NCI-H524 (cell line): ENCODE measurements at regions not wholly inside any gene's neighbourhood (a gene's known extent, or its start where the extent isn't known, plus 50 kb on each side); places are given as distances from the start of the nearest gene placed in this dataset.
"Not testable (repeated sequence)": the region's sequence is repeated elsewhere in the genome, so short reads cannot be mapped to it uniquely, and the experiment has no call there.

ENCODE experiments used
- DNase-seq, 2 experiments: peaks; one replicate each; lab custom pipeline; 2025; lab: John Stamatoyannopoulos, UW

DNA sequence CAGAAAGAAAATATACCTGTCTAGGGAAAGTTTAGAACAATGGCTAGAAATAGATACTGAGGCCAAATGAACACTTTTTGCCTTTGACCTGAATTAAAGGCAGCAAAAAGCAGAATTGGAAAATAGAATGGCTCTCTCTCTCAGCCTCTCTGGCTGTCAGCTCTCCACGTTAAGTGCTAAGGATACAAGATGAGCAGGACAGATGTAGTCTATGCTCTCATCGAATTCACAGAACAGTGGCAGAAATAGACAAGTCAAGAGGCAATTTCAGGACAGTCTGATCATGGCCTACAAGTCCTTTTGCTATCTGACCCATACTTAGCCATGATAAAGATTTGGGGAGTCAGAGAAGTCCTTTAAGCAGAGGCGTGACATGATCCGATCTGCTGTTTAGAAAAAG, 120.2 kb upstream of the CREB1 start:
- DNase-seq: peak in 1 of 2 experiments; percentile 17

DNA sequence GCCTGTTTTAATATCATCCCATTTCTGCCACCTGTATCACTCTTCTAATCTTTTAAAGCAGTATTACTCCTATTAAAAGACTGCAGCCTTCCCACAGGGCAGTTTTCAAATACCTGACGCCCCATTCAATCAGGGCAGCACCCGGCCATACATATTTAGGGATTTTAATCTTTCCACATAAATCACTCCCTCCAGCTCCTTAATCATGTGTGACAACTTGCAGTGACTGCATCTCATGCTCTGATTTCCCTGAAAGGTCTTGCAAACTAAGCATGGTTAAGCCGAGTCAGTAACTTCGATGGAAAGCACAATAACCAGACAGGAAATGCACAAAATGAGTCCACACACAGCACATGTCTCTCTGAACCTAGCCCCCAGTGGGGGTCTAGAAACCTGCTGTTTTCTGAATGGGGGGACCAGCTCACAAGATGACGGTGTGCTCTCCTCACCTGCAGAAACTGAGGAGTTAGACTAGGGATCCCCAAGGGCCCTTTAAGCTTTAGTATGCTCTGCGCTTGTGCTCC, 116.9 kb upstream of the CREB1 start:
- DNase-seq: no peak

DNA sequence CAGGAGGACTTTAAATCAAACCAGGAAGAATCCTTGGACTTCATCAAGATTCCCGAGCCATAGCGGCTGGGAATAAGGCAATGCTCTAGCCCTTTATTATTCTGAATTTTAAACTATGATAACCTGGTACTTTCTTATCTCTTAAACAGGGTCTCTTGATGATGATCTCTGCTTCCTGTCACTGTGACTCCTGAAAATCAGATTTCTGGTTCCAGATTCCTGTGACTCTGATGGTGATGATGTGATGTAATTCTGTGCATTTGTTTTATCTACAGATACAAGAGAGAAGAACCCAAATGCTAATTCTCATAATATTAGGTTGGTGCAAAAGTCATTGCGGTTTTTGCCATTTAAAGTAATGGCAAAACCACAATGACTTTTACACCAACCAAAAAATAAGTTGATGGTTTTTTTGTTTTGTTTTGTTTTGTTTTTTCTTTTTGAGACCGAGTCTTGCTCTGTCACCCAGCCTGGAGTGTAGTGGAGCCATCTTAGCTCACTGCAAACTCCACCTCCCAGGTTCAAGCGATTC, 116.3 kb upstream of the CREB1 start:
- DNase-seq: no peak

DNA sequence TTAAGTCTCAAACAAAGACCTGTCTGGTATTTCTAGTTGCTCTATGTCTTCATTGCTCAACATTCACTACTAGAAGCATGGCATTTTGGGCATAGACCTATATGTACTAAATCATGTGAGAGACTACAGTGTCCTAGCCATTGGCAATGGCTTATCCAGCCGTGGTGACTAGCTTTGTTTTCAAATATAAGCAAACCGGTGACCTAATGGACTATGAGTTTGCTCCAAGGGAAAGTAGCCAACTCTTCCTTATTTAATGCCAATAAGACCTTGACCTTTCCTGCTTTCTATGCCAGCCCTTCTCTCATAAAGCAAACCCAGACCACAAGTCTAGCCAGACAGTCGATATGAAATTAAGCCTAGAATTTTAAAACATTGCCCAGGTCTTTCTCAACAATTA, 113.7 kb upstream of the CREB1 start:
- no peak for DNase-seq

DNA sequence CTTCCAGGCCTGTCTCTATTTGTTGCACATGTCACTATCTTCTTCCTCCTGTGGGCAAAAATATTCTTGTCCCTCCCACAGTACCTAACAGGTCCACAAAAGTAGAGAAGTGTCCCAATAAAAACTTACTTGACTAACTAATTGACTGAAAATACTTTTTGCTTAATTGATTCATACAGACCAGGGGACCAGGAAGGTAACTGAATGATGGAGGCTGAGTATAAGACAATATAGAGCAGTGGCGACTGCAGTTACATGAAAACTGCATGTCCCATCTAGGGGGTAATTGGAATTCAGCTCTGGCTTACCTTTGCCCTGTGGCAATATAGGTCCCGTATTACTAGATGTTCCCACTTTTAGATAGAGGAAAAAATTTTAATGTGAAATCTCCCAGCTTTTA, 112.9 kb upstream of the CREB1 start:
- DNase-seq: no peak

DNA sequence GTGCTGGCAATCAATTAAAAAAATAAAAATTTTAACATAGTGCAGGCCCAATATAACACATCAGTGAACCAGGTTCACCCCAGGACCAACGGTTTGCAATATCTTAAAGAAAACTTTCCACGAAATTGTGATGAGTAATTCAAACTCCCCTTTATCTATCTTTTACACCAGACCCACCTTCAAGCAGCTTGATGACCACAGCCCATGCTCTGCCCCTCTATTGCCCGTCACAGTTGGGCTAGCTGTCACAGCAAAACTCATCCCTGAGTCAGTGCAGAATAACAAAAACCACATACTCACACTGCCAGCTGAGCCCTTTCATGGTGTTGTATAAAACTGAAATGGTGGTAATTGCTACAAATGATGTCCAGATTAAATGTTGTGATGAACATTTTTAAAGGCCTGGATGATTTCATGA, 112.5 kb upstream of the CREB1 start:
- DNase-seq: no peak

DNA sequence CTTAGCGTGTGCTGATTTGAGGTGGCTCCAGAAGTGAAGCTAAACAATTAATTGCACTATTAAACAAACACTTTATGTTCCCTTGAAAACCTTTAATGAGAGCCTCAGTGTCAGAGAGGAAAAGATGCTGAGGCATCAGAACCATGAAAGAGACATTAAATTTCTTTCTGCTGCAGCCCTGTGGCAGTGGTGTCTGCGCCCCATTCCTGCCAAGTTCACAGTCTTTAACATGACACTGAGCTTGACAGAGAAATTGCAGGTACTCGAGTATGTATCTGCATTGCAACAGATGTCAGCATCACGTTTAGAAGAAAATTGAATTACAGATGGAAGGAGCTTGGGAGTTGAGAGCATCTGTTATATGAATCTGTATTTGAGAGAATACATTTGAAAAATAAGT, 111.3 kb upstream of the CREB1 start:
- peak; percentile 21 to 81 for DNase-seq

DNA sequence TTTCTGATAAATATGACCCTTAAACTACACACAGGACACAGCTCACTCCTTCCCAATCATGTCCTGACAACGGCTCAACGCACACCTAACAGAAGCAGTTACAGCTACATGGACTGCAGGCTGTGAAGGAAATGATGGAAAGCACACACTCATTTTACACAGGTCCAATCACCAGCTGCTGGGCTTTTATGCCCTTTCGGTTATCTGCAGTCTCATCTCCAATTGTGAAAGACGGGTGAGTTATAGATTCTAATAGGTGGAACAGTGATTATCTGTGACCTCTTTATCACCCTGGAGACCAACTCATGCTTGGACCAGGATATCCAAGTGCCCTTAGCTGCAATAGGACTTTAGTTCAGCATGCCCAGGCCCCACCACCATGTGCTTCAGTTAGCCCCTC, 110.4 kb upstream of the CREB1 start:
- DNase-seq: no peak

DNA sequence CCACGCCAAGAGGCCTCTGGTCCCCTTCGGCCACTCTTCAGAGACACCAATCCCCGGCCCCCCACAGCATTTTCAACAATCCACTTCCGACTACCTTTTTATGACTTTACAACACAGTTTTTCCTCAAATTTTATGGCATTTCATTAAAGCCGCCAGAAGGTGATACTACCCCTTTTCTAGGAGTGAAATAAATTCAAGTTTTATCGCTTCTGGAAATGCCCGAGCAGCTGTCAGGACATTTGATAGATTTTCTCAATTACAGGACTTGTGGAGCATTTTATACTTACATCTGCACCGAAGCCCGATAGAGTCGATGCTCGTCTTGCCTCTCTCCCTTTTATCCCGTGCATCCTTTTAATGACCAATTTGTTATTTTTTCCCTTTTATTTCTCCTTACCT, 108.1 kb upstream of the CREB1 start:
- DNase-seq: no peak

DNA sequence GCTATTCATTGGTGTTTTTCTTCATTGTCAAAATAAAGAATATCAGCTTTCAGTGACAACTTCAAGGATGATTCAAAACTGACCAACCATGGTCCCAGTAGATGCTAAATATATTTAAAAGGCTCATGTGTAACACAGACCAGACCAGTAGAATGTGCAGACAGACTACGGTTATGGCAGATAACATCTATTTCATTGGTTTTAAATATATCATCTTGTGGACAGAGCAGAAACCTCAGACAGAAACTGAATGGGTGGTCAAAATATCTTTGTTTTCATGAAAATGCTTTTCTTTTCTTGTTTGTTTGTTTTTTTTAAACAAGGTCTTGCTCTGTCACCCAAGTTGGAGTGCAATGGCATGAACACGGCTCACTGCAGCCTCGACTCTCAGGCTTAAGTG, 107.4 kb upstream of the CREB1 start:
- DNase-seq: no peak

DNA sequence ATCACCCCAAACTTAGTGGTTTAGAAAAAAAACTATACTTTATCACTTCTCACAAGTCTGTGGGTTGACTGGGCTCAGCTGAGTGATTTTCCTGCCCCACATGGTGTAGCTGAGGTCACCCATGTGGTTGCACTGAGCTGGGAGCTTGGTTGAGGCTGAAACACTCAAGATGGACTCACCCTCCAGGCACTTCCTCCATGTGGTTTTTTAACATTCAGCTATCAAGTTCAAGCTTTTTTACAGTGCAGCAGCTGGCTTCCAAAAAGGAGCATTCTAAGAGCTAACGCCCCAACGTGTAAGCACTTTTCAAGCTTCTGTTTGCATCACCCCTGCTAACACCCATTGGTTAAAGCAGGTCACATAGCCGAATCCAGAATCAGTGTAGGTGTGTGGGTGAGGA, 105.9 kb upstream of the CREB1 start:
- peak in 1 of 2 experiments; percentile 30 for DNase-seq

DNA sequence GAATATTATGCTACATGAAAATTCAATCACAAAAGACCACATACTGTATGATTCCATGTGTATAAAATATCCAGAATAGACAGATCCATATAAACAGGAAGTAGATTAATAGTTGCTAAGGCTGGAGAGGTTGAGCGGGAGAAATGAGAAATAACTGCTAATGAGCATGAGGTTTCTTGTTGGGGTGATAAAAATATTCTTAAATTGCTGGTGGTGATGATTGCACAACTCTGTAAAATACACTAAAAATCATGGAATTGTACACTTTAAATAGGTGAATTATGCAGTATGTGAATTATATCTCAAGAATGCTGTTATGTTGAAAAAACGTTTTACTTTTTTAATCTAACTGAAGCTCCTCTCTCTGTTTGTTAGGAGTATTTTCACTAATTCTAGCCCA, 101.8 kb upstream of the CREB1 start:
- no peak for DNase-seq

DNA sequence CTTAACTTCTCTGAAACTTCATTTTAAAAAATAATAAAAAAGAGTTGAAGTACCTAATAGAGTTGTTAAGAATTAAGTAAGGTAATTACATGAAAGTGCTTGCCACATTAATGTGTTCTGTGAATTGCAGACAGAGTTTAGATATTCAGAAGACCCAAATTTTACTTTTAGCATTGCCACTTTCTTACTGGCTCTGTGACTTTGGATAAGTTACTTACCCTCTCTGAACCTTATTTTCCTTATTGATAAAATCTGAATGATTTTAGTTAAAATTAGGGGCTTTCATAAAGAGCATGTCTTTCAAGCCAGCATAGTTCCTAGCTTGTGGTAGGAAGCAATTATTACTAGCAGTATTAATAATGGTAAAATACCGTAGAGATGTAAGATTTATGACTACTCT, 101.2 kb upstream of the CREB1 start:
- DNase-seq: no peak

DNA sequence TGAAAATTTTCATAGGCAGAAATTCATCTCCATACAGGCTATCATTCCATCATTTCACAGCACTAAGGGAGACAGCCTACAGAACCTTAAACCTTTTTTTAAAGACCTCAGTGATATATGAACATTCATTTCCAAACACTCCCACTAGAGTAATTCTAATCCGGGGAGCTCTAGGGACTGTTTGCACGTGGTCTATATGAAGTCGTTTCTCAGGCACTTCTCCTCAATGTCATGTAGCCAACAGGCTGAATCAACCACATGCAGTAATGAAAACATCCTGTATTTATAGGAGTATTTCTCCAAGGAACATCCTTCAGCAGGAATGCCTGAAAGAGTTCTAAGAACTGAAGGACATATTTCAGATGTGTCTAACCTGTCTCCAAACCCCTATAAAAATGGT, 97.3 kb upstream of the CREB1 start:
- DNase-seq: no peak

DNA sequence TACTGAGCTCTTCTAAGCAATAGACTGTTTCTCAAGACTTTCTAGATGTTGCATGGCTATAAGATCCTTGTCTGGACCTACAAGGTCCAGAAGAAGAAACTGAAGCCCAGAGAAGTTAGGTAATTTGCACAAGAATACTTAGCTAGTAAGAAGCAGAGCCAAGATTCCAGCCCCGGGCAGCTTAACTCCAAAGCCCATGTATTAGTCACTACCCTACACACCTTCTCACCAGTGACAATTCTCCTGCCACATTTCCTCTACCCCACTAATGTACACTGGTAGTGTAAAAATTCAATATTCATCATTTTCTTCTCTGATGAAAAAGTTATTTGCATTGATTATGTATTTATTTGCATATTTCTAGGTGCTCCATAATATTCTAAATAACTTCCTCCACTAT, 95.5 kb upstream of the CREB1 start:
- no peak for DNase-seq

DNA sequence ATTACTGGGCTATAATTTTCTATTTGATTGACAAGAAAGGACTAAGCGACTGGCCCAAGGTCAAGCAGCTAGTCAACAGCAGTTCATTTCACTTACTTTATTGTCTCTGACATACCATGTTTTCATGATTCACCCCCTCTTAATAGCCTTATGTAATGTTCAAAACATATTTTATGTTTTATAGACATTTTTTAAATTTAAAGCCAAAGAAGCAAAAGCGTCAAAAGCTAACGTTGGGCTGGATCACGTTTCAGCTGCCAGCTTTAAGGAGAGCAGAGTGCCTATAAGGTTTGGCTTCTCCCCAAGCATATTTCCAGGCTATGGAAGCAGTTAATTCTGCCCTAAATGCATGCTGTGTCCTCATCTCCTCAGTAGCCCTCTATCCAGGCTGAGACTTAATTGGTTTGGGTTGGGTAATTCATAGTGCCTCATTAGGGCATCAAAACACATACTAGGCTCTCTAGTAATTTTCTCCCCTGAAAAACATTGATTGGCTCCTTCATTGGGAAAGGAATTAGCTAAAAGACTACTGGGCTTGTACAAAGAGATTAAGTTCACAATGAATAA, 94.8 kb upstream of the CREB1 start:
- no peak for DNase-seq

DNA sequence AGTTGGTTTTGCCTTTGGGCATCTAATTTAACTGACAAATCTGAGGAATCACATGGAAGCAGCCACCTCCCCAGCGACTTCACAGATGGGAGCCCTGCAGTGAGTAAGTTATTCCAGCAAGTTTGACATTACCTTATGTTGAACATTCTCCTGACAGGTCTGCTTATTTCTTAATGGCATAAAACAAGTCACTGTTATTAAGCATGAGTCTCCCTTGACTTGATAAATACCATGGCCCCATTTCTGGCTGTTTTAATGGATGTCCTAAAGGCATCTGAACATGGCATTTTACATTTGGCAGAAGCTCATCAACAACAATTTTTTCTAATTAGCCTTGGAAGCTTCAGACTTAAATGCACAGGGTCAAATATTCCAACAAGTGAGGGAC, 92.6 kb upstream of the CREB1 start:
- DNase-seq: no peak

DNA sequence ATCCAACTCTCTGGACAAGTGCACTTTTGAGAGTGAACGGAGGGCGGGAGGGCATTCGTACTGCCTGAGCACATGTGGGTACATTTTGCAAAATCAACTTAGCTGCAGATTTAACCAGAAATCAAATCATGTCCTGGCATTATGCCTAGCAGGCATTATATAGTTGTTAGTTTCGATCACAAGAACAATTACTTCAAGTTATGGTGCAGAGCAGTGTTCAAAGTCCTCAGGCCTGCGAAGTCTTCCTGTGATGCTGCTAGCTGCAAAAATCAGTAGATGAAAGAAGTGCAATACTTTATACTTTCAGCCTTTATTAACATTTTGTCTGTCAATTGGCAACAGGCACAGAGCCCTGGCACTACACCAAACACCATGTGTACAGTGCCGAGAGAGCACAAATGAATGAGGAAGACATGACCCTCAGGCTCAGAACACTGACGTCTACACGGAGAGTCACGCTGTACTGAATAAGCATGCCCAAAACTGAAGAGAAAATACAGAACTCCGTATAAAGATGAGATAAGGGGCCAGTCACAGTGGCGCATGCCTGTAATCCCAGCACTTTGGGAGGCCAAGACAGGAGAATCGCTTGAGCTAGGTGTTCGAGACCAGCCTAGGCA, 92.1 kb upstream of the CREB1 start:
- DNase-seq: no peak

DNA sequence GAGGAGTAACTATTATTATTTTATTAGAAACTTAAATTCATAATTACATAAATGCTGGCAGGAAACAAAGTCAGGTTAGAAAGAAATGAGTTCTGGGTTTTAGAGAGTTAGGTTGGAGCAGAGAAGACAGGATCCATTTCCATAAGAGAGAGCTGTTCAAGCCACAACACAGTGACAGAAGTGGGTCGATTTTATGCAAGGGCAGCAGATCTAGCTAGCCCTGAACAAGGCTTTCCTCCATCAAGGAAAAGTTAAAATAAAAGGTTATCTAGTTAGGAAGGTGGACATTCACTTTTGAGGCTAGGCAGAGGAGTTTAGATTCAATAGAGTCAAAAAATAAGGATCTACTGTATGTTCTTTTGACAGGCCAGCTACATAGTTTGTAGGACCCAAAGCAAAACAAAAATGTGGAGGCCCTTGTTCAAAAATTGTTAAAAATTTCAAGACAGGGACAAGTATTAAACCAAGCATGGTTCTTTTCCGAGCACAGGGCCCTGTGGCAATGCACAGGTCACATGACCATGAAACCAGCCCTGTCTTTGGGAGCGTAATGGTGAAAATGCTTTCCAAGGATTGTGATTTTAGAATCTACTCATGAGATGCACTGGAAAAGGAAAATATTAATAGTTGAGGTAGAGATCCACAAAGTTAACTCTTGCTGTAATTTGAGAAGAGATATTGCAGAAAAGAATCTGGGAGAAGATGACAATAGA, 91.2 kb upstream of the CREB1 start:
- DNase-seq: no peak

DNA sequence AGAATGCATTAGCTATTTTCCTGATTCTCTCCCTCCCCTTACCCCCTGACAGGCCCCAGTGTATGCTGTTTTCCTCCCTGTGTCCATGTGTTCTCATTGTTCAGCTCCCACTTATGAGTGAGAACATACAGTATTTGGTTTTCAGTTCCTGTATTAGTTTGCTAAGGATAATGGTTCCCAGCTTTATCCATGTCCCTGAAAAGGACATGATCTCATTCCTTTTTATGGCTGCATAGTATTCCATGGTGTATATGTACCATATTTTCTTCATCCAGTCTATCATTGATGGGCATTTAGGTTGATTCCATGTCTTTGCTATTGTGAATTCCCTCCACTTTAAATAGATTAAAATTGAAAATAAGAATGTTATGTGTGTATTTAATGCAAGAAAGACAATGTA, 89.9 kb upstream of the CREB1 start:
- not testable (repeated sequence) for DNase-seq

DNA sequence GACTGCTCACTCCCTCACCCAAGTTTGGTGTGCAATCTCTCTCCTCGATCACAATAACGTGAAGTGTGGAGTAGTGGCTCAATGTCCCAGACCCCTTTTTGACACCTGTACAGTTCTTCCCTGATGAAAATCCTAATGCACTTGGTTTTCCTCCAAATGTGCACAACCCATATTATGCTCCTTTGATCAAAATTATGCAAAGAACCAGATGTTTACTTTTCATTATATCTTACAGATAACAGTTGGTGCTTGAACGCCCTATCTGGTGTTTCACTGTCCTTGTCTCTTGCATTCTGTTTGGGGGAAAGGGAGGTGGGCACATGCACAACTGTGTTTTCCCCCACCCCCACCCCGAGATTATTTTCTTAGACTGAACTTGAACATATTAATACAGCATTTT, 85.0 kb upstream of the CREB1 start:
- no peak for DNase-seq

DNA sequence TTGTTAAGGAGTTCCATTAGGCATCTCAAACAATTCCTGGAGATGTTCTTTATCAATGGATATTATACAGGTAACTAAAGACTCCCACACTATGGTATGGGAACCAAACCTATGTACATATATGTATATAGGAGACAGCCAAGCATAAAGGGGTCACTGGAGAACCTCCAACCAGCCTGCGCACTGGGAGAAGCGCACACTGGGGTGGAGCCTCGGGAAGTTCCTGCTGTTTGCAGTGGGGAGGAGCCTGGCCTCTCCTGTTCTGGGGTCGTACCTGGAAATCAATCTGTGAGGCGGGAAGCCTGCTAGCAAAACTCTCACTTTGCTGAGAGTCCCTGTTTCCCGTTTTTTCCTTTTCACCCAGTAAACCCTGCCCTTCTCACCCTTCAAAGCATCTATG, 83.1 kb upstream of the CREB1 start:
- DNase-seq: no peak

DNA sequence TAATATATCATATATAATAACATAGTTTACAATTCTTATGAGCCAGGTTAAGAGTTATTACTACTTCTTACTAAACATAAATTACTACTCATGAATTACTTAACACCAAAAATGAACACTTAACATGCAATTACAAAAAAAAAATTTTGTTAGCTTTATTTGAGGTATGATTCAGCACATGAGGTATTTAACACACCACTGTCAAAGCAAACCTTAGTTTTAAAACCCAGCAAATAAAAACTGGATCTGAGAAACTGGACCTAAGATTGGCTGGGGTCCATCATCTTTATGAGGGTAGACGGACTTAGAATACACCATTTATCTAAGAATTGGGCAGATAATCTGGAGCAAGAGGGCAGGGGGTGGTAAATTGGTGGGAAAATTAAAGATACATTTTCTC, 81.8 kb upstream of the CREB1 start:
- DNase-seq: no peak
